Tibial nerve (tissue), 3 donors: ENCODE measurements at regions not wholly inside any gene's neighbourhood (a gene's known extent, or its start where the extent isn't known, plus 50 kb on each side); places are given as distances from the start of the nearest gene placed in this dataset.

ENCODE experiments used
- CTCF ChIP-seq, 5 experiments: fragments of 200-600 bp in 3 of 5; fragments of 450-650 bp in 2 of 5; sonication (generic) in 3 of 5; IDR thresholded peaks; one replicate each; pipeline ENCODE4 v1.5.1; 2016 to 2019; ENCODE audit warnings: antibody characterized with exemption in 5 of 5, mild to moderate bottlenecking in 3 of 5, moderate library complexity in 2 of 5
- POLR2A ChIP-seq, 2 donors: fragments of 450-650 bp; IDR thresholded peaks; one replicate each; pipeline ENCODE4 v1.6.1; 2017; ENCODE audit warnings: antibody characterized with exemption in 2 of 2, mild to moderate bottlenecking in 2 of 2, moderate library complexity in 2 of 2

- TF ChIP-seq CTCF (IDR thresholded peaks at IDR 0.05) = no peak
- no peak for TF ChIP-seq POLR2A (IDR thresholded peaks at IDR 0.05)
These were observed 231.2 kb downstream of the PPP1R2C start for GRCh38 chrX:42546800-42547199.
